ENCODE measurements at regions not wholly inside any gene's neighbourhood (a gene's known extent, or its start where the extent isn't known, plus 50 kb on each side); places are given as distances from the start of the nearest gene placed in this dataset.

DNA sequence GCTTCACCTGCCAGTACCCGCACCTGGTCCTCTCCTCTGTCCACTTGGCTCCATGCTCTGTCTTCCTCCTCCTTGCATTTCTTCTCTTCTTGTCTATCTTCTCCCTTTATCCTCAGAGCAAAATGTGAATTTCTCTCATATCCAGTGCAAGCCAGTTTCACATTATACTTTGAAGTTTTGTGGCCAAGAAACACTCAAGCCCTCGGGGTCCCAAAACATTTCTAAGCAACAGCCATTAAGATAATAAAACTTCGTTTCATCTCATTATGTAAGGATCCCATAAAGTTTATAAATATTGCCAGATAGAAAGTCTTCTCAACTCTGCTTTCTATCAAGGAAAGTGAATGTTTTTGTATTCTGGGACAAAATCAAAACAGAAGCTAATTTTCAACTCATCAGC is 178.8 kb downstream of the SNX18 start:
- TF ChIP-seq, protein P1, sequence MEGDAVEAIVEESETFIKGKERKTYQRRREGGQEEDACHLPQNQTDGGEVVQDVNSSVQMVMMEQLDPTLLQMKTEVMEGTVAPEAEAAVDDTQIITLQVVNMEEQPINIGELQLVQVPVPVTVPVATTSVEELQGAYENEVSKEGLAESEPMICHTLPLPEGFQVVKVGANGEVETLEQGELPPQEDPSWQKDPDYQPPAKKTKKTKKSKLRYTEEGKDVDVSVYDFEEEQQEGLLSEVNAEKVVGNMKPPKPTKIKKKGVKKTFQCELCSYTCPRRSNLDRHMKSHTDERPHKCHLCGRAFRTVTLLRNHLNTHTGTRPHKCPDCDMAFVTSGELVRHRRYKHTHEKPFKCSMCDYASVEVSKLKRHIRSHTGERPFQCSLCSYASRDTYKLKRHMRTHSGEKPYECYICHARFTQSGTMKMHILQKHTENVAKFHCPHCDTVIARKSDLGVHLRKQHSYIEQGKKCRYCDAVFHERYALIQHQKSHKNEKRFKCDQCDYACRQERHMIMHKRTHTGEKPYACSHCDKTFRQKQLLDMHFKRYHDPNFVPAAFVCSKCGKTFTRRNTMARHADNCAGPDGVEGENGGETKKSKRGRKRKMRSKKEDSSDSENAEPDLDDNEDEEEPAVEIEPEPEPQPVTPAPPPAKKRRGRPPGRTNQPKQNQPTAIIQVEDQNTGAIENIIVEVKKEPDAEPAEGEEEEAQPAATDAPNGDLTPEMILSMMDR (IDR thresholded peaks at IDR 0.05) = no peak
- TF ChIP-seq POLR2A (IDR thresholded peaks at IDR 0.05; ENCODE audit: low read depth) = no peak
- TF ChIP-seq EP300 (IDR thresholded peaks at IDR 0.05) = no peak

Measured in esophagus muscularis mucosa (tissue), 4 donors.